ENCODE measurements at regions not wholly inside any gene's neighbourhood (a gene's known extent, or its start where the extent isn't known, plus 50 kb on each side); places are given as distances from the start of the nearest gene placed in this dataset.

- no peaks in the 10 kb centered on the region for H3K36me3 ChIP-seq
Measured at GRCh38 chr1:70490153-70490552, 79.1 kb downstream of the CTH start.

GRCh38 chr1:70495370-70495769, 84.3 kb downstream of the CTH start:
- Histone ChIP-seq H3K36me3 (no peaks in the 10 kb centered on the region), H3K4me3 (no peak overlapping the region), H3K27ac (no peak overlapping the region), H3K9me3 (peaks cover 0 to 4% (median 0%) of the 10 kb centered on the region in 11 donors), H3K27me3 (no peaks in the 10 kb centered on the region), H3K4me1 (no peaks in the 10 kb centered on the region)
- ATAC-seq, result no peak
- intact Hi-C loops (cut with DNase I), result no loop called here
- DNase-seq, result no peak
- TF ChIP-seq, protein P1, sequence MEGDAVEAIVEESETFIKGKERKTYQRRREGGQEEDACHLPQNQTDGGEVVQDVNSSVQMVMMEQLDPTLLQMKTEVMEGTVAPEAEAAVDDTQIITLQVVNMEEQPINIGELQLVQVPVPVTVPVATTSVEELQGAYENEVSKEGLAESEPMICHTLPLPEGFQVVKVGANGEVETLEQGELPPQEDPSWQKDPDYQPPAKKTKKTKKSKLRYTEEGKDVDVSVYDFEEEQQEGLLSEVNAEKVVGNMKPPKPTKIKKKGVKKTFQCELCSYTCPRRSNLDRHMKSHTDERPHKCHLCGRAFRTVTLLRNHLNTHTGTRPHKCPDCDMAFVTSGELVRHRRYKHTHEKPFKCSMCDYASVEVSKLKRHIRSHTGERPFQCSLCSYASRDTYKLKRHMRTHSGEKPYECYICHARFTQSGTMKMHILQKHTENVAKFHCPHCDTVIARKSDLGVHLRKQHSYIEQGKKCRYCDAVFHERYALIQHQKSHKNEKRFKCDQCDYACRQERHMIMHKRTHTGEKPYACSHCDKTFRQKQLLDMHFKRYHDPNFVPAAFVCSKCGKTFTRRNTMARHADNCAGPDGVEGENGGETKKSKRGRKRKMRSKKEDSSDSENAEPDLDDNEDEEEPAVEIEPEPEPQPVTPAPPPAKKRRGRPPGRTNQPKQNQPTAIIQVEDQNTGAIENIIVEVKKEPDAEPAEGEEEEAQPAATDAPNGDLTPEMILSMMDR (IDR thresholded peaks at IDR 0.05), result no peak
- WGBS, 2 donors, result 77 to 79% methylated on average over 2 of the region's 2 CpGs

More at GRCh38 chr1:70490153-70490552, 79.1 kb downstream of the CTH start:
- Histone ChIP-seq H3K4me1 (peaks cover 0 to 13% (median 2%) of the 10 kb centered on the region in 9 donors), H3K27ac (no peak overlapping the region), H3K4me3 (no peak overlapping the region), H3K9me3 (peaks cover 0 to 8% (median 0%) of the 10 kb centered on the region in 11 donors), H3K27me3 (no peaks in the 10 kb centered on the region)
- DNase-seq (no peak), ATAC-seq (no peak)
- intact Hi-C loops (cut with DNase I), result no loop called here
- WGBS, 2 donors, result 91 to 94% methylated on average over 1 of the region's 1 CpG
- TF ChIP-seq, protein P1 (IDR thresholded peaks at IDR 0.05), result no peak

- 76 to 78% methylated on average over 2 of the region's 2 CpGs for WGBS, 2 donors
- no peak for DNase-seq
- TF ChIP-seq, protein P1 (IDR thresholded peaks at IDR 0.05), result no peak
- no peaks in the 10 kb centered on the region for H3K4me1 ChIP-seq
- no peaks in the 10 kb centered on the region for H3K36me3 ChIP-seq
- H3K27me3 ChIP-seq, result no peaks in the 10 kb centered on the region
- no peaks in the 10 kb centered on the region for H3K9me3 ChIP-seq
- H3K27ac ChIP-seq, result no peak overlapping the region
- intact Hi-C loops (cut with DNase I), result no loop called here
- H3K4me3 ChIP-seq, result no peak overlapping the region
- no peak for ATAC-seq
Measured at GRCh38 chr1:70496181-70496580, 85.1 kb downstream of the CTH start.

GRCh38 chr1:70497152-70497551, 86.1 kb downstream of the CTH start:
- DNase-seq (no peak), ATAC-seq (no peak)
- 38 to 44% methylated on average over 3 of the region's 3 CpGs for WGBS, 2 donors
- TF ChIP-seq, protein P1 (IDR thresholded peaks at IDR 0.05), result no peak
- Histone ChIP-seq H3K9me3 (no peaks in the 10 kb centered on the region), H3K4me3 (no peak overlapping the region), H3K27ac (no peak overlapping the region), H3K27me3 (no peaks in the 10 kb centered on the region), H3K4me1 (no peaks in the 10 kb centered on the region), H3K36me3 (no peaks in the 10 kb centered on the region)
- intact Hi-C loops (cut with DNase I), result no loop called here
